NCI-H1930 (cell line): ENCODE measurements at regions not wholly inside any gene's neighbourhood (a gene's known extent, or its start where the extent isn't known, plus 50 kb on each side); places are given as distances from the start of the nearest gene placed in this dataset.

Experiments used
- DNase-seq, 2 experiments: peaks; one replicate each; lab custom pipeline; 2025; lab: John Stamatoyannopoulos, UW

DNA sequence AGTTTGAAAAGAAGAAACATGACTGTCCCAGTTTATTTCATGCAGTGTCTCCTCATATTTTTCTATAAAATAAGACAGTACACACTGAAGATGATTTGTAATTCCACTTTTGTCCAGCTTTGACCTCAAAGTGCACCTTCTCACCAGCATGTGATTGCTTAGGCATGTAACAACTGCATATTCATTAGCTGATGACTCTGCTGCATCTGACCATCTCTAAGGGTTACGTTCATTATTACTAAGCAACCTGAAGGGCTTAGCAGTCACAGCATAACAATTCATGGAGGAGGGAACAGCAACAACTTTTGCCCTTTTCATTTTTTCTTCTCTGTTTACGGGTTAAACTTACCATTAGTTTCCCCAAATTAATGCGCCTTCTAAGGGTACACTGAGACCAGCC is 330.6 kb upstream of the PIK3C3 start:
- DNase-seq: no peak

DNA sequence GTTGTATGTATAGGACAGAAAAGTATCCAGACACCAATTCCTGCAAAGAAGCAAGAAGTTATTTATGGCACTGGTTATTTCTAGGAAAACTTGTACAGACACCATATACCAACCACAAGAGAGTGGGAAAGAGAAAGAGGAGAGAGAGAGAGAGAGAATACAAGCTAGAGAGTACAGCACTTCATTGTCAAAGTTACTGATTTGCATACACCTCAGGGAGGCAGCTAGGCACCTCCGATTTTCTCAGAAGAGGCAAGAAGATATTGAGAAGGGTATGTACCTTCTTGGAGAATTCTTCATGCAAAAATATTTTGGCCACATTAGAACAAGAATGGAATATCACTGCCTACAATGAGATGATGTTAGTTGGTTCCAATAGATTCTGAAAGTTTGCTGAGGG is 333.9 kb upstream of the PIK3C3 start:
- DNase-seq: no peak

DNA sequence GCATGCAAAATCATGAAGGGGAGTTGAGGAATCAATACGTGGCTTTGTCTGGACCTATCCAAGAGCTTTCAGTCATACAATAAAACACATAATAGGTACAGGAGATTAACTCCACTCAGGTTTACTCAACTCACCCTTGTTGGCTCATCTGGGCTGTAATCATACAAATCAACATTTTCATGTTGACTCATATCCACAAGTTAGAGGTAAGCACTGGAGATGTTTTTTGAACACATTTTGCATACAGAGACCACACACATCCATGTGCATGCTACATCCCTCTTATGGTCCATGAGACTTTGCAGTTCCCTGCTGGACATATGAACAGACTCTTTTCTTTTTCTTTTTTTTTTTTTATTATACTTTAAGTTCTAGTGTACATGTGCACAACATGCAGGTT is 336.9 kb upstream of the PIK3C3 start:
- DNase-seq: peak; percentile 45 to 65

DNA sequence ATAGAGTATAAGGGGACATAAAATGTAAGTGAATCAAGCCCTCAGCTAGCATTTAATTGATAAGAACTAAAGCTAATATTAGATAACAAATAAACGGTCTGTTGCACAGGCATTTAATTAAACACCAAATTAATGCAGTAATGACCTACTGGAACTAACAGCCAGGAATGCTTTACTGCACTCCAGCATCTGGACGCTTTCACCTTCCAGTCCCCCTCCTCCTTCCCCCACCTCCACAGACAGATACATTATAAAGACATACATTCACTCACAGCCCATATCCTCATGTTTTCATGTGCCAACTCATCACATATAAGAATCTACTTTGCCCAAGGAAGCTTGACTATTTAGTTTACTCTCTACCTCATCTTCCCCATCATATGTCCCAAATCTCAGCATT is 337.4 kb upstream of the PIK3C3 start:
- peak in 1 of 2 experiments; percentile 20 for DNase-seq

- no peak for DNase-seq
Measured at GRCh38 chr18:41613003-41613609, 341.9 kb upstream of the PIK3C3 start.

- no peak for DNase-seq
Measured at GRCh38 chr18:41604964-41605363, 350.1 kb upstream of the PIK3C3 start.

DNA sequence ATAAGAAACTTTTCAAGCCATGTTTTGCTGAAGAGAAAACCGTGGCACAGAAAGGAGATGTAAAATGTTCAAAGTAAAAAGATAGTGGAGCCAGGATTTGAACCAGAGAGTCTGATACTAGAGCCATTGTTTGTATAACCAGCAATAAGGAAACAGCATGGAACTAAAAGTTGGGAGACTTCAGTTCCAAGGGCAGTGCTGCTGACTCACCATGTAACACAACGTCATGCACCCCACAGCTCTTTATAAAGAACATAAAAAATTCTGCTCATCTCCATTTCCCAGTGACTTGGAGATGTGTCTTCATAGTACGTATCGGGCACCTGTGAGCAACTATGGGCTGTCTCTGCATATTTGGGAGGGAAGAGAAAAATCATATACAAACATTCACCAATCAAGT is 353.0 kb upstream of the PIK3C3 start:
- DNase-seq: no peak

DNA sequence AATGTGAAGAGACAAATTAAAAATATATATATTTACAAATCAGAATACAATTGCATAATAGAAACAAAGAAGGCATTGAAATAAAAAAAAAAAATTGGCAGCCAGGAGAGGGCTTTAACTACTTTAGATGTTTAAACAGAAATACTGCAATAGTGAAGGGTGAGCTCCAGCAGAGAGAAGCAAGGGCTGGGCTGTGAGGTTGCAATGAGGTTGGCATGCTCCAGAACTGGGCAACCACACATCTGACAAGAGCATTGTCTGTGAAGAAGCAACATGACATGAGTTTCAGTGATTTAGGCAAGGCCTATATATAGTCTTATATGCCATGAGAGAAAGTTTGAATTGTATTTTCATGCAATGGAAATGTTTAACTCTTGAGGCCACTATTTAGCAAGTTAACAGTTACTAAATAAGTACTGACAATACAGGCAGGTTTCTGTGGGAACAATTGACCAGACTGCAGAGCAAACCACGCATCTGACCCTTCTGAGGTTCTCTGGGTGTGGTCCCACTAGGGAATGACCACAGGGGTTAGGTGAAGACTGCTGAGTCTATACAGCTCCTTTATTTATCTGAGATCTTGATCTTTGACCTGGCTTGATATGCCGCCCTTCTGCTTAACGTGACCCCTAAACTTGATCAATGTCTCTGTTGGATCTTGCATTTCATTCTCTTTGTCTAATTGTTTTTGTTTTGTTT is 354.2 kb upstream of the PIK3C3 start:
- no peak for DNase-seq

- no peak for DNase-seq
Measured at GRCh38 chr18:41599466-41599865, 355.6 kb upstream of the PIK3C3 start.

DNA sequence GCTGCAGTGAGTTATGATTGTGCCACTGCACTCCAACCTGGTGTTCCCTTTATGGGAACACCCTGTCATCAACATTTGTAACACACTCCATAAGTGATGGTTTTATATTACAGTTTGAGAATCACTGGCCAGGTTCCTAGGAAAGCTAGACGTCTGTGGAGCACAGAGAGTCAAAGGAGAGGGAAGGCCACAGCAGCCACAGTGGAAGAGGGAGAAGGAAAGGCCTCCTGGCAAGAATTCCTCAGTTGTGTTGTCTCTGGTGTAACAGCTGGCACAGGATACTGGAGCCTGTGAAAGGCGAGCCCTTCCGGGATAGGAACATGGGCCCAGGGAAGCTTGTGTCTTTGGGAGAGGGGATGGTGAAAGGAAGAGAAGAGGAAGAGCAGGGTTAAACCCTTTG is 360.5 kb upstream of the PIK3C3 start:
- DNase-seq: no peak

- no peak for DNase-seq
Measured at GRCh38 chr18:41593171-41593675, 361.8 kb upstream of the PIK3C3 start.

- DNase-seq: no peak
Measured at GRCh38 chr18:41587976-41588375, 367.1 kb upstream of the PIK3C3 start.

DNA sequence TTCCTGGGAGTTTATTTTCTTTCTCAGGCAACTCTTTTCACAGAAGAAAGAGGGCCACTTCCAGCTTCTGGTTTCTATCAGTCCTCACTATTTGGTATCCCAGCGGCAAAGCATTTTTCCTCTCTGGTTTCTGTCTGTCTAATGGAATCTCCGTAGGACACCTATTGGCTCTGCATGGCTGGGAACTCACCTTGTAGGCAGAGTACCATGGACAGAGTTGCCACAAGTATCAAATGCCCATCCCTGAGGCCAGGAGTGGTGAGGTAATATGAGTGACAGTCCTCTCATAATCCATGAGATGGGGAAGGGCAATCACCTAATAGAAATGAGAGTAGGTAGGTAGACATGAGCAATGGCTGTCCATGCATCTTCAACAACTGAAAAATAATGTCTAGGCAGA is 369.5 kb upstream of the PIK3C3 start:
- no peak for DNase-seq

GRCh38 chr18:41579185-41579584 is 375.8 kb upstream of the PIK3C3 start:
- DNase-seq: no peak

DNA sequence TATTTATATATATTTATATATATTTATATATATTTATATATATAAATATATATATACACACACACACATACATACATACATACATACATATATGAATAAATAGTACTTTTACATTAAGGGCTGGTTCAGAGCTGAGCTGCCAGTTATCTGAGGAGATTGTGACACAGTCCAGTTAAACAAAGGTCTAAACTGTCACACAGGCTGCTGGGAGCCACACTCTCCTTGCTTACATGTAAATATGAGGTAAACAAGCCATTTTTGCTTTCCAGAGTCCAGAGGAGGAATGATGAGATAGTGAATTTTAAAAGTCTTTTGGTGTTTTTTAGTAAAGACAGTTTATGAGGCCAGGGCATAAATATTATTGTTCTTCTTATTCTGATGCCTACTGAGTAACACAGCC is 377.5 kb upstream of the PIK3C3 start:
- DNase-seq: no peak

GRCh38 chr18:41576643-41577042 is 378.4 kb upstream of the PIK3C3 start:
- DNase-seq: no peak

GRCh38 chr18:41569867-41570266 is 385.2 kb upstream of the PIK3C3 start:
- DNase-seq: no peak

GRCh38 chr18:41561961-41562360 is 393.1 kb upstream of the PIK3C3 start:
- no peak for DNase-seq

DNA sequence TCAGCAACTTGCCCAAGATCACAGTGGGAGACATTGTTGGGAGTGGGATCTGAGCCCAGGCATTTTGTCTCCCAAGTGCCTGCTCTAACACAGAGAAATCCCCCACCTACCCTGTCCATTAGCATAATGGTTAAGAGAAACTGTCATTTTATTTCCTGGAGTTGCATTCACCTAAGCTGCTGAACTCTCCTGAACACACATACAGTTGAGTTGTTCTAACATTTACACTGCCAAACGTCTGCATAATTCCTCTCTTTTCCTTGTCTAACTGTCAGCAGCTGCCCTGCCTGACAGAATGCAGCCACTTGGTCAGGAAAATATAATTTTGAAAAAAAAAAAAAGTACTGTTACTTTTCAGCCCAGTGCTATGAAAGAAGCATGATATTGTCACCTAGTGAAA is 396.3 kb upstream of the PIK3C3 start:
- DNase-seq: no peak

DNA sequence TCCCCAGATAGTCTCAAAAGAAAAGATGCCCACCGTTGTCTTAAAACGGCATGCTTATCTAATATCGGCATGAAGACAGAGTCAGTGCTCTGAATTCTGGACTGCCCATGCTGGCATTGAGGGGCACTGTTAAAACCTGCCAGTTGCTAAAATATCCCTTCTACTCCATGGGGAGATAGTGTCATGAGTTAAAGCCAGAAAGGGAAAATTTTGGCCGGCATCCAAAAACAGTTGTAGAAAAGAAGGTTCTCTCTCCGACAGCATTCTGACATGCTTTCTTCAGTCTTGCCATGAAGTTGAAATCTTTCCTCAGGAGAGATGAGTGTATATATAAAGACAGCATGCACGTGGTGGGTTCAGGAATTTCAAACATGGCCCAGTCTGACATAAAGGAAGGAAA is 401.3 kb upstream of the PIK3C3 start:
- DNase-seq: no peak

- DNase-seq: no peak
Measured at GRCh38 chr18:41548521-41549260, 406.3 kb upstream of the PIK3C3 start.

DNA sequence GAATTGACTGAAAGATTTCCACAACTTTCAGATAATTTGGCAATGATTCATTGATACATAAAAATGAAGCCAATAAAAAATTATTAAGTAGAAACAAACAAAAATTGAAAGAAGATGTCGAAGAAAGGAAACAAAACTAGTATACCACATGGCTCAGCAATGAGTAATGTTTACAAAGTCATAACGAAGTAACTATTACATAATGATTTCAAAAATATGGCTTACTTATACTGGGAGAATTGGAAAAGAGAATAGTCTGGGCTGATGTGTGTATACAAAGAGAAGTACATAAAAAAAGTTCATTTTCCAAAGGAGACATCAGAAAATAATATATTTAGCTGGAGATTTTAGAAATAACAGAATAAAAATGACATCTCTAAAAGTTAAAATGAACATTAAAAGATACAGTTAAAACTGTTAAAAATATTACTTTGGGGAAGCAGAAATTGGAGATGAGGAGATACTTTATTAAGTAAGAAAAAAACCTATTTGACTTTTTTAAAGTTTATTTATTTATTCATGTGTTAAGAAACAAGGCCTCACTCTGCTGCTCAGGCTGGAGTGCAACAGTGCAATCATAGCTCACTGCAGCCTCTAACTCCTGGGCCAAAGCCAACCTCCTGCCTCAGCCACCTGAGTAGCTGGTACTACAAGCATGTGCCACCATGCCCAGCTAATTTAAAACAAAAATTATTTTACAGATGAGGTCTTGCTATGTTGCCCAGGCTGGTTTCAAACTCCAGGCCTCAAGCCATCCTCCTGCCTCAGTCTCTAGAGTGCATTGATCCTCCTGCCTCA is 409.7 kb upstream of the PIK3C3 start:
- DNase-seq: no peak
